AG09319 (cell line): ENCODE measurements at regions not wholly inside any gene's neighbourhood (a gene's known extent, or its start where the extent isn't known, plus 50 kb on each side); places are given as distances from the start of the nearest gene placed in this dataset.

Experiments used
- DNase-seq: peaks from one replicate; pipeline ENCODE4 v3.0.0-alpha.2; 2010; ENCODE audit warnings: low read depth; ENCODE audit errors: extremely low read depth
- CTCF ChIP-seq: IDR thresholded peaks from 2 replicates; pipeline ENCODE4 v1.5.1; 2011; ENCODE audit warnings: low read depth, mild to moderate bottlenecking, inconsistent platforms, low read length, moderate library complexity

DNA sequence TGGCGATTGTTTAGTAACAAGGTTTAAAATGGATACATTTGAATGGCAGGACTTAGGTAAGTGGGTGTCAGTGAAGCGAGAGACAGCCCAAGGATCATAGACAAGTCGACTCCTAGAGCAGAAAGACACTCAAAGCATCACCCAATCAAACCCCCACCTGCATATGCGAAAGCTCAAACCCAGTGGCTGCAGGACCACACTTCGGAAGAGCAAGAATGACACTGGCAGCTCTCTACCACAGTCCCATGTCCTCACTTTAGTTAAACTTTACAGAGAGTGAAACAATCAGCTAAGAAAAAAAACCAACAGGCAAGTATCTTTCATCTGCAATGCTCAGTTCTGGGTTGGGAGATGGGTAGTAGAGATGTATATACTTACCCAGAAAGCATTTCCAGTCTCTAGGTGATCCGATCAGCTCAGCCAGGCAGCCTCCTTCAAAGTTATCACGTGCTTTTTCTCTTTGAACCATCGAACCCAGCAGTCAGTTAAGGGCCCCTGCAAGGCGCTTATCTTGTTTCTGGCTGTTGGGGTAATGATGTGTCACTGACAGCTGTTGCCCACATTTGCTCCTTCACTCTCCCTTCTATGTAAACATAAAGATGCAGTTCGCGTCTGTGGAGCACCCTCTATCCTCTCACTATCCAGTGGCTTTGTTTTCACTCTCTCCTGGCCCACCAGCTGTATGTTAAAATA, 357.5 kb upstream of the ID2 start:
- no peak for TF ChIP-seq CTCF
- no peak for DNase-seq

DNA sequence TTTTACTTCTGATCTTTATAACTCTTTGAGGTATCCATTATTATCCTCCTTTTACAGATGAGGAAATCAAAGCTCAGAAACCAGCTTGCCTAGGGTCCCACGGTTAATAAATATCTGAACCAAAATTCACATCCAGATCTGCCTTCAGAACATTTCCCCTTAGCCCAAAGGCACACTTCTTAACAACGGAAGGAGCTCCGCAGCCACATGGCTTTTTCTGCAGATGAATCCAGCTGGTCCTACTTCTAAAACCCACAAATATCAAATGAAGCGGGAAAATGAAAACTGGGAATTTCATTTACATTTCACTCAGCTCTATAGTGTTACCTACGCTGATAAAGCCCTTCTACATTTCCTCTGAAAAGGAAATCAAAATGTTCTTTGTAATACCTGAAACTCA, 357.0 kb upstream of the ID2 start:
- DNase-seq = no peak
- TF ChIP-seq CTCF = no peak

- no peak for TF ChIP-seq CTCF
- DNase-seq = no peak
These were observed 354.3 kb upstream of the ID2 start for GRCh38 chr2:8327371-8328100.

DNA sequence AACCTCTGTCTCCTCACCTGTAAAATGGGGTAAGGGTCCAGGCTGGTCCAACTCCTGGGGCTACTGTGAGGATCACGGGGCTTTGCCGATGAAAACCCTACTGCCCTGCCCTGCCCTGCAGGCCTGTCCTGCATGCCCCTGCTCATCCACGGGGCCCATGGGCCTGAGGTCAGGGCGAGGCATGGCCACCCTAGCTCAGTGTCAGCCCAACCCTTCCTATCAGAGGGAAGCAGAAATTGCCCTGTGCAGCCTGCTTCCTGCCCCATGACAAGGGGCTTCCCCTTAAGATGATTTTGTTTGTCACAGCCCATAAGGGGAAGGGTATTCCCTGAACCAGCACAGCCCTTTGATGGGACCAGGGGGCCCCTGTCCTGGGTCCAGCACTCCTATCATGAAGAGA, 353.6 kb upstream of the ID2 start:
- no peak for TF ChIP-seq CTCF
- DNase-seq = no peak

DNA sequence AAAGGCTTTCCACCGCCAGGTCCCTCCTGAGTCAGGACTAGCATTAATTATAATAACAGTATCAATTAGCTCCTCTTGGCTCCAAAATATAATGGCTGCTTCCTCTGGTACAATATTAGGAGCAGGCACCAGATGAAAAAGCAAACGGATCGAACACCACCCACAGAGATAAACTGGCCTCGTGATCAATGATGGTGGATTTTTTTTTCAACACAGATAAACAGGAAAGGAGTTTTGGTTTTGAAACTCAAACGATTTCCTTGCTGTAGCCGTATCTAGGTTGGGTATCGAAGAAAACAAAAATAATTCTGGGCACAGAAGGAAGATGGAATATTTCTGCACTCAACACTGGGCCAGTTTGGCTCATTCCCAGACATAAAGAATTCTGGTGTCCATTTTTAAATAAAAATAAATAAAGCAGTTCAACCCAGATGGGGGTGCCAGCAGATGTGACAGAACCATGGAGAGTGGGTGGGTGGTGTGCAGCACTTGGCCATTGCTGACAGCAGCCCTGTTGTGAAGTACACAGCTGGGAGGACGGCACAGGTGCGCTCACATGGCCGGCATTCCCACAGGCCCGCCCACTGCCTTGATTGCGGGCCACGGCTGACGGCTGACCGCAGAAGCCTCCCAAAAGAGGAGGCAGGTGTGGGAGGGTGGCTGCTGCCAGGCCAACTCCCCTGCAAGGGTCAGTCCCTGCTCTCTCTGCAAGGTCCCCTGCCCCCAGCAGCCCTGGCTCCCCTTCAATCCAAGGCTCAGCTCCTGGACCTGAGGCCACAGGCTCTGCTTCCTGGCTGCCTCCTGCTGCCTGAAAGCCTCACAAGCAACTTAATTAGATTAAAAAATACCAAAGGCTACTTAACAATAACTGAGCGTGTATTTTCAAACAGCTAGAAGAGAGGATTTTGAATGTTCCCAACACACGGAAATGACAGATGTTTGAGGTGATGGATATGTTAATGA, 351.9 kb upstream of the ID2 start:
- no peak for DNase-seq
- no peak for TF ChIP-seq CTCF

GRCh38 chr2:8331068-8331467, 350.8 kb upstream of the ID2 start:
- TF ChIP-seq CTCF = no peak
- no peak for DNase-seq
